ENCODE measurements at regions not wholly inside any gene's neighbourhood (a gene's known extent, or its start where the extent isn't known, plus 50 kb on each side); places are given as distances from the start of the nearest gene placed in this dataset.

GRCh38 chr4:11149612-11150259 is 279.0 kb downstream of the HS3ST1 start:
- no peak for DNase-seq (ENCODE audit: low read depth)
- no peak overlapping the region for H3K4me3 ChIP-seq (ENCODE audit: low read depth, low read length)

GRCh38 chr4:11139871-11140270 is 288.8 kb downstream of the HS3ST1 start:
- no peak overlapping the region for H3K4me3 ChIP-seq (ENCODE audit: low read depth, low read length)
- DNase-seq (ENCODE audit: low read depth) = no peak
- no peak for TF ChIP-seq CTCF (IDR thresholded peaks at IDR 0.05; ENCODE audit: control insufficient read depth, extremely low read depth, insufficient read depth)

More at GRCh38 chr4:11149612-11150259, 279.0 kb downstream of the HS3ST1 start:
- TF ChIP-seq CTCF (IDR thresholded peaks at IDR 0.05; ENCODE audit: control insufficient read depth, extremely low read depth, insufficient read depth) = no peak

GRCh38 chr4:11138964-11139363 is 289.7 kb downstream of the HS3ST1 start:
- no peak for TF ChIP-seq CTCF (IDR thresholded peaks at IDR 0.05; ENCODE audit: control insufficient read depth, extremely low read depth, insufficient read depth)
- no peak for DNase-seq (ENCODE audit: low read depth)
- no peak overlapping the region for H3K4me3 ChIP-seq (ENCODE audit: low read depth, low read length)

DNA sequence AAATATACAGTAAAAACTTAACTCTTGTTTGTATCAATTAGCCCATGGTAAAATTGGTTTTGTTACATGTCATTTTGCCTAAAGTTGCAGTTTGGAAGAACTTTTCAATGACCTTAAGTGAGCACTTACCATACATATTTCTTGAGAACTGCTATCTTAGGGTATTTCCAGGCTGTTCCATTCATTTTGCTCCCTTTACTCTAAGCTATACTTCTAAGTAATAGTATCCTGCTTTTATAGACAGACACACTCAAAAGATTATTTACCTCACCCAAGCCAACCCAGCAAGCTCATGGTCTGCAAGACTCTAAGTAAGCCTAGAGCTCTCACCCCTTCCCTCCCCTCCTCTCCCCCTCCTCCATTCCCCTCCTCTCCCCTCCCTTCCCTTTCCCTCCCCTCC is 294.0 kb downstream of the HS3ST1 start:
- H3K4me3 ChIP-seq (ENCODE audit: low read depth, low read length) = no peak overlapping the region
- TF ChIP-seq CTCF (IDR thresholded peaks at IDR 0.05; ENCODE audit: control insufficient read depth, extremely low read depth, insufficient read depth) = no peak
- no peak for DNase-seq (ENCODE audit: low read depth)

GRCh38 chr4:11133868-11134267 is 294.8 kb downstream of the HS3ST1 start:
- H3K4me3 ChIP-seq (ENCODE audit: low read depth, low read length) = no peak overlapping the region
- TF ChIP-seq CTCF (IDR thresholded peaks at IDR 0.05; ENCODE audit: control insufficient read depth, extremely low read depth, insufficient read depth) = no peak
- no peak for DNase-seq (ENCODE audit: low read depth)

GRCh38 chr4:11132478-11132877 is 296.2 kb downstream of the HS3ST1 start:
- no peak overlapping the region for H3K4me3 ChIP-seq (ENCODE audit: low read depth, low read length)
- no peak for DNase-seq (ENCODE audit: low read depth)
- TF ChIP-seq CTCF (IDR thresholded peaks at IDR 0.05; ENCODE audit: control insufficient read depth, extremely low read depth, insufficient read depth) = no peak

GRCh38 chr4:11131491-11131890 is 297.2 kb downstream of the HS3ST1 start:
- no peak for TF ChIP-seq CTCF (IDR thresholded peaks at IDR 0.05; ENCODE audit: control insufficient read depth, extremely low read depth, insufficient read depth)
- DNase-seq (ENCODE audit: low read depth) = no peak

More at GRCh38 chr4:11131491-11131890, 297.2 kb downstream of the HS3ST1 start:
- H3K4me3 ChIP-seq (ENCODE audit: low read depth, low read length) = no peak overlapping the region

Measured in LNCaP clone FGC (cell line).